Stromal cell of bone marrow (primary cell): ENCODE measurements at regions not wholly inside any gene's neighbourhood (a gene's known extent, or its start where the extent isn't known, plus 50 kb on each side); places are given as distances from the start of the nearest gene placed in this dataset.
"Not testable (repeated sequence)": the region's sequence is repeated elsewhere in the genome, so short reads cannot be mapped to it uniquely, and the experiment has no call there.

Experiments
- DNase-seq: peaks from one replicate; pipeline ENCODE4 v3.0.0-alpha.2; 2012; ENCODE audit warnings: low read depth

- DNase-seq = no peak
These were observed 576.5 kb upstream of the SLITRK5 start for GRCh38 chr13:87094646-87095045.

- no peak for DNase-seq
These were observed 570.7 kb upstream of the SLITRK5 start for GRCh38 chr13:87100431-87100830.

- DNase-seq = no peak
These were observed 563.5 kb upstream of the SLITRK5 start for GRCh38 chr13:87107651-87108050.

- DNase-seq = no peak
These were observed 550.7 kb upstream of the SLITRK5 start for GRCh38 chr13:87120476-87120875.

- DNase-seq = no peak
These were observed 548.6 kb upstream of the SLITRK5 start for GRCh38 chr13:87122551-87122950.

GRCh38 chr13:87123987-87124784 is 547.0 kb upstream of the SLITRK5 start:
- peak; percentile 22 for DNase-seq

GRCh38 chr13:87124785-87125074 is 546.4 kb upstream of the SLITRK5 start:
- no peak for DNase-seq

- no peak for DNase-seq
These were observed 543.1 kb upstream of the SLITRK5 start for GRCh38 chr13:87128036-87128435.

- no peak for DNase-seq
These were observed 542.7 kb upstream of the SLITRK5 start for GRCh38 chr13:87128491-87128890.

- DNase-seq = no peak
These were observed 541.4 kb upstream of the SLITRK5 start for GRCh38 chr13:87129602-87130300.

GRCh38 chr13:87130423-87130822 is 540.7 kb upstream of the SLITRK5 start:
- no peak for DNase-seq

- DNase-seq = no peak
These were observed 539.6 kb upstream of the SLITRK5 start for GRCh38 chr13:87131611-87132010.

GRCh38 chr13:87138866-87139265 is 532.3 kb upstream of the SLITRK5 start:
- no peak for DNase-seq

GRCh38 chr13:87147076-87147475 is 524.1 kb upstream of the SLITRK5 start:
- DNase-seq = no peak

- no peak for DNase-seq
These were observed 517.8 kb upstream of the SLITRK5 start for GRCh38 chr13:87153371-87153770.

GRCh38 chr13:87166348-87166747 is 504.8 kb upstream of the SLITRK5 start:
- DNase-seq = no peak

GRCh38 chr13:87168390-87168789 is 502.8 kb upstream of the SLITRK5 start:
- no peak for DNase-seq

- no peak for DNase-seq
These were observed 501.8 kb upstream of the SLITRK5 start for GRCh38 chr13:87169337-87169736.

GRCh38 chr13:87172166-87172835 is 498.9 kb upstream of the SLITRK5 start:
- no peak for DNase-seq

GRCh38 chr13:87185138-87185537 is 486.0 kb upstream of the SLITRK5 start:
- not testable (repeated sequence) for DNase-seq

- not testable (repeated sequence) for DNase-seq
These were observed 484.5 kb upstream of the SLITRK5 start for GRCh38 chr13:87186647-87187046.

- DNase-seq = not testable (repeated sequence)
These were observed 479.7 kb upstream of the SLITRK5 start for GRCh38 chr13:87191485-87191884.

- no peak for DNase-seq
These were observed 472.8 kb upstream of the SLITRK5 start for GRCh38 chr13:87198371-87198770.
